ENCODE measurements at regions not wholly inside any gene's neighbourhood (a gene's known extent, or its start where the extent isn't known, plus 50 kb on each side); places are given as distances from the start of the nearest gene placed in this dataset.

DNA sequence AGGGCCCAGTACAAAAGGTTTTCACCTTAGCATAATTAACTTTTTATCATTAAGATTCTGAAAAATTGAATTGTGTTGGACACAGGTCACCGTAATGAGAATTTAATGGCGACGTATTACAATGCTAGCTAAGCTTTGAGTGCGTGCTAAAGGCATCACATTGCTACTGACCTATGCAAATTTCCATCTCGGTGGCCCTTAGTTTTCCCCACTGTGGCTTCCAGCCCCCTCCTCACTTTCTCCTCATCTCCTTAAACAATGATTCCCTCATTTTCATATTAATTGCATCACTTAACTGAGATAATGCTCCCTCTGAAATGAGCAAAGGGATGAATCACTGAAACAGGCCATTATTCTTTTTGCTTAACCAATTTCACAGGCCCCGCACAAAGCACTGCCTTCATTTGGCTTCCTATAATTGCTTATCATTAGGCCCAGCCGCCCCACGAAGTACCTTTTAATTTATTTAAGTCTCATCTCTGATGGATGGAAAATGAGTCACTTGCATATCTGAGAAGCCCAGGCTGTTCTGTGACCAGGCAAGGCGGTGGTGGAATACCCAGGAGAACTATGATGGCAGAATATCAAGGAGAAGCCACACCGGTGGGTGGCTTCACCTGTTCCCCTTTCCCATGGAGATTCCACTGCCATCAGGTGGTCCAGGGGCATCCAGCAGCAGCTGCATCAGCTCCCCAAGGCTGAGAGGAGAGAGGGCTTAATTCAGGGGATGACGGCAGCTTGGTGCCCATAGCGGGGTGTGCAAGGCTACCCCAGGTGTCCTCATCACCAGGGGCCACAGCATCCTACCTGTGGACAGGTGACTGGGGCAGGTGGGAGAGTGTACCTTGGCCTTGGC lies 223.8 kb upstream of the BOD1L1 start:
- no peak for DNase-seq

DNA sequence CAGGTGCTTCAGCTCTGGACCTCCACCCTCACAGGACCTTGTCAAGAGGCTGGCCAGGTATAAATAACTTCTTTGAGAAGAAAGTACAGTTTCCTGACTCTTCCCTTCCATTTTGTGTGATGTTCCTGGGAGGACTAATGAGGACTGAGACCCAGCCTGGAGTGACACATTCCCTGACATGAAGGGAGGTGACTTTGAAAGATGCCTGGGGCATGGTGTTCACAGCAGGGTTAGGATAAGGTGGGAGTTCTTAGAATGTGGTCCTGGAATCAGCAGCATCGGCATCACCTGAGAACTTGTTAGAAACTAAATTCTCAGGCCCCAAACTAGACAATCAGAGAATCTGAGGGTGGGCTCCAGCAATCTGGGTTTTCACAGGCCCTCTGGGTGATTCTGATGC lies 224.9 kb upstream of the BOD1L1 start:
- DNase-seq, result no peak

DNA sequence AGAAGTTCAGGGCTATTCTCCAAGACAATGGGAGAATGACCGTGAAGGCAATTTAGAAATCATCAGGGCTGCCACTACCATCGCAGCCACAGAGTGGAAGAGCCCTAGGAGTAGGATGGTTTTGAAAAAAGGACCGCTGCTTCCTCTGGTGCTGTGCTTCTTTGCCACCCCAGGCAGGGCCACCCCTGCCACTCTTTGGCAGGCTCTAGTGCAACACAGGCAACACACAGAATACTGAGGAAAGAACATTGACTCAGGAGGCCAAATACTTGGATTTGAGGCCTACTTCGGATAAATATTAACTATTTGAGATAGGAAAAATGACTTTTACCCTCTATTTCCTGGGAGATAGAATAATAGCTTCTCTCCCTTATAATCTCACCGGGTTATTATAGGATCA lies 228.9 kb upstream of the BOD1L1 start:
- no peak for DNase-seq

DNA sequence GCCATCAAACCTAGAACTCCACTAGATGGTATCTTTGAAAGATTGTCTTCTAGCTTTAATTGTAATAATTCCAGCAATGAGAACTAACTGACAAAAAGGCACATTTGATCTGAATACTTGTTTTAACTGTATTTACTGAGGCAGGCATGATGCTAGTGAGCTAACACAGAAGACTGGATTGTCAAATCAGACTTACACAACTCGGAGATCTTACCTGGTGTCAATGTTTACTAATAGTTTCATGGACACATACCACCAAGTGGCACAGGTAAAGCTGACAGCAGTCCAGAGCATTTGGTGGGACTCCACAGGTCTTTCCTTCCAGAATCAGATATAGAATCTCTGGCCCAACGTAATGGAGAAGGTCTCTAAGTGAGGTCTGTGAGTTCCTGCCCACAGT lies 229.9 kb upstream of the BOD1L1 start:
- no peak for DNase-seq

DNA sequence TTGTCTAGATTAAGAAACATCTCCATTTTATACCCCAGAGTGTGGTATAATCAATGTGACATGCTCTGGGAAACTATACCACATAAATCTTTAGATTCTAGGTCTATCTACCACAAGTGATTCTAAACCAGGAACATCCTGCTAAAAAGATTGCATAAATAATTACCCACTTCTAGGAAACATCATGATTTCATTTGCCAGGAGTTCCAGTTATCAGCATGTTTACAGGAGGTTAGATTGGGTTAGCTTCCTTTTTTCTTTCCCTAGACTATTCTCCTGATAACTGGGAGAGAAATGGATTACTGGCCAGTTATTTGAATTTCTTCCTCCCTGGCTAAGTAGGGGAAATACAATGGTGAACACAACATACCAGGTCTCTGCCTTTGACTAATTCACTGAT lies 230.3 kb upstream of the BOD1L1 start:
- no peak for DNase-seq

DNA sequence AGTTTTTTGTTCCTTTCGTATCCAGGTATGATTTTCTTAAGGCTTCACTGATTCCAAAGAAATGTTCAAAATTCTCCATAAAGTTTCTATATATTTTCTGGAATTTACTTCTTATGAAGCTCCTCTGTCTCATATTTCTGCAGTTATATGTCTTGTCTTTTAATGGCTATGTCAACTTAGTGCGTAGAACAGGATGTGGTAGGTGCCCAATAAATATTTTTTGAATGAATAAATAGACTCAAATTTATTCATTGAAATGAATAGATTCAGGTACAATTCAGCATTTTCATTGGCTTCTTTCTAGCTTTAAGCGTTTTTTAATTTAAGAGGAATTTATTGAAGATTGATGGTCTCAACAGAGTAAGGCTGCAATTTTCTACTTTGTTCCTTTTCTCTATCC lies 231.9 kb upstream of the BOD1L1 start:
- no peak for DNase-seq

DNA sequence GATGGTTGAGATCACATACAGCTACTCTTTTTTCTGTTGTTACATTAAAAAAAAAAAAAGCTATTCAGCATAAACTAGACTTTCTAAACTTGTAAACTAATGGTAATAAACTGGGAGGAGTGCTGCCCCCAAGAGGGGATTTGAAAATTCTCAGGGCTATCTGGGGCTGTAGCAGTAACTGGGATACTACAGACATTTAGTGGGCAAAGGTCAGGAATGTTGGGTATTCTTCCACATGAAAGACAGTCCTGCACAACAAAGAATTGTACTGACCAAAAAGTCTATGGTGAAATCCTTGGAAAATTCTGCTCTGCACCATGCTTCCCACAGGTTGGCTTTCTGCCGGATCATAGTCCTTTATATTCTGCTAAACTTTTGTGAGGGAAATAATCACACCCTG lies 232.6 kb upstream of the BOD1L1 start:
- DNase-seq, result no peak

DNA sequence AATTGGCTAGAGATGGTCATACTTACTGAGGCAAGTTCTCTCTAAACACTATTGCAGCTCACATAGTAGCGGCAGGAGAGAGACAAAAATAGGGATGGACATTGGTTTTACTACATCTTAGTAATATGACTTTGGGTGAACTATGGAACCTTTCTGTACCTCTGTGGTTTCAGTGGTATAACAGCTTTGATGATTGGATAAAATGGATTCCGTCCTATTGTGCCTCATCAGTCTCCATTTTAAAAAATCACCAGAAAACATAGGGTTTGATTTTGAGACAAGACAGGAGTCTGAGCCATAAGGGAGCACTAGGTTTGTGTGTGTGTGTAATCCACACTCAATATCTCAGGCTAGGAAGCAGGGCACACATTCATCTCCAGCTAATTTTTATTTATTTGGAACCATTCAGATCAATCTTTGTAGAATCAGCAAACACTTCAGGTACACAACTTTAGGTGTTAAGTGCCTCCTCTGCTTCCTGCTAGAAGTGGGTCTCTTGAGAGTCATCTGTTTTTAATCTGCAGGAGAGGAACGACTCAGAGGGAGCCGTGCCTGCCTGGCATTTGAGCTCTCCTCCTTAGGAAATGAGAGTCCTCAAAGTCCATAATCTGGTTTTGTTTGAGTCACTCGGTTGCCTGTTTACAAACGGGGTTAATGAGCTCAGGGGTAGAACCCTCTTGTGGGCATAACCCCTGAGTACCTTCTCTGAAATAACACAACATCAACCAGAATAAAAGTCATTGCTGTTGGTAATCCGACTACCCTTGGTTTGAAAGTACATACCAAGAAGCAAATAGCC lies 238.5 kb upstream of the BOD1L1 start:
- no peak for DNase-seq

DNA sequence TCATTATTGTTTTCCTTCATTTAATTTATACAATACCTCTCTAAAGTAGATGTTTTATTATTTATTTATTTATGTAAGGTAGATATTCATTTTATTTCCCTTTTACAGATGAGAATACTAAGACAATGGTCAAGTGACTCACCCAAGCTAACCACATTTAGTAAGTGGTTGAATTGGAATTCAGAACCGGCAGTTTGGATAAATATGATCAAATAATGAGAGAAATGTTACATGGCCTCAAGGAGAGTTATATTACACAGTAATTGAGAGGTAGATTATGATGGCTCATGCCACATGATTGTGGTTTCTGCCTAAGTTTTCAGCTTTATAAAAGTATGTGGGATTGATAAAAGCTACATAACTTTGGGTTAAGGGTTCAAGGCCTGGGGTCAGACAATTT lies 239.4 kb upstream of the BOD1L1 start:
- DNase-seq, result no peak

DNA sequence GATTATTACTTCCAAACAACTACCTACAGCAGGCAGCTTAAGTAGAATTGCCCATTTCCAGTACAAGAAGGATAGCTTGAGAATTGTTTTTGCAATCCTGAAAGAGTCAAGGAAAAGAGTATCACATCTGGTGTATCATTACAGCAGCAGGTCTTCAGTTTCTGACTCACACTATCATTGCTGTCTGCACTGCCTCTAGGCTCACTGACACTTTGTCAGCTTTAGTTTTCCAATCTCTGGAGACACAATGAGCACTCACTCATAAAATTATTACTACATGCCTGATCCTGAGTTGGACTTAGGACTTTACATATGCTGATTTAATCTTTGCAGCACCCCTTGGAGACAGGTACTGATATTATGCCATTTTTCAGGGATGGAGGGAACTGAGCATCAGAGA lies 244.6 kb upstream of the BOD1L1 start:
- DNase-seq, result no peak

DNA sequence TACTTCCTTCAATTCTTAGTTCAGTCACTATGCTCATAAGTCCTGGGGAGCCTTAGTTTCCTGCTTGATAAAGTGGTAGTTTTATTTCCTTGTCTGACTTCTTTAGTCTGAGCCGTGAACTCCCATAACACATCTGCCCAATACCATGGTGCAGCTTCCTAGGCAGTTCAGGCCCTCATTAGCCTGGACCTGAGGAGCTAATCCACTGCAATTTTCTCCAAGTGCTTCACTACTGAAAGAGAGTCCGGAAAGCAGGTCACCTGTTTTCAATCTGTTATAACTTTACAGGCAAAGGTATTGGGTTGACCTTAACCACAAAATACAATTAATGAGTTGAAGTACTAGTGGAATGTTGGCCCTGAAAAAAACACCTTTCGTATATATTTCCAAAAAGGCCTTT lies 245.4 kb upstream of the BOD1L1 start:
- no peak for DNase-seq

DNA sequence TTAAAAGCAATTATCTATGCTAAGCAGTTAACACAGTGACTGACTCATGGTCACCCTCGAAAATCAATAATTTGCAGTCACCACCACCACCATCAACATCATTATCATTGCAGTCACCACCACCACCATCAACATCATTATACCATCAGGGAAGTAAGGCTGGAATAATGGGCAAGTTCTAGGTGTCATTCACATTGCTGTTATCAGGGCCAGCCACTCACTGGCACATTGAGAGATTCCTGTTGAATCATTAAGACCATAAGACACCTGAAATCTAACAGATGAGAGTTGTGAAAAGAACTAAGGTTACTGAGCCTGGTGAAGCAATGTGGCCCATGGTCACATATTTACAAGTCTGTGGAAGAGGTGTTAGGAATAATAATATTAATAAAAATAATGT lies 247.7 kb upstream of the BOD1L1 start:
- no peak for DNase-seq

DNA sequence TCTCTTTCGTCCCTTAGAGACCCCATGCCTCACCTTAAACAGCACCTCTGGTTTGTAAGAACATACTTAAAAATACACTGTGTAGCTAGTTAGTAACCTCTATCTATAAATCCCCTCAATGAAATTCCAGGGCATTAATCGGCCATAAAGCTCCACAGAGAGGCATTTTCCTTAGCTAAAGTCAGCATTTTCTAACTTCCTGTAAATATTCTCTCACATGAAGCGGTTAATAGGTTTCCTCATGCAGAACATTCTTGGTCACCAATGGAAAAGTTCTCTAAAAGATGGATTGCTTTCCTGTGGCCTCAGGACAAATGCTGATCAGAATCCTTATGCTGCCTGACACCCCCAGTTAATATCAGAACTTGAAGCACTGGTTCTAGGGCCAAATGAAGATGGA lies 248.6 kb upstream of the BOD1L1 start:
- DNase-seq, result no peak

DNA sequence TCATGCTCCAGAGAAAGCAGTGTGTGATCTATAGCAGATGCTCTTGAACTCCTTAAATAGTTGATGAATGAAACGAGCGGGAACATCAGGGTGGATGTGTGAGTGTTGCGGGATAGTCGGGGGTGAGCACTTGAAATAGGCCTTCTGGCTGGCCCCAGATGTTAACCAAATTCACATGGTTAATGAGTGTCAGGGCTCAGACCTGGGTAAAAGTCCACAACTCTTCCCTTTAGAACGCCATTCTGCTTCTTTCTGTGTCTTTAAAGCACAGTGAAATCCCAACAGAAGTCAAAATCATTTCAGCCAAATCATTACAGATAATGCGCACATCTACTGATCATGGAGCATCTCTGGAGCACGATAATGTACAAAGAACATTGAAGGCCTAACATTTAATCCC lies 249.4 kb upstream of the BOD1L1 start:
- no peak for DNase-seq

DNA sequence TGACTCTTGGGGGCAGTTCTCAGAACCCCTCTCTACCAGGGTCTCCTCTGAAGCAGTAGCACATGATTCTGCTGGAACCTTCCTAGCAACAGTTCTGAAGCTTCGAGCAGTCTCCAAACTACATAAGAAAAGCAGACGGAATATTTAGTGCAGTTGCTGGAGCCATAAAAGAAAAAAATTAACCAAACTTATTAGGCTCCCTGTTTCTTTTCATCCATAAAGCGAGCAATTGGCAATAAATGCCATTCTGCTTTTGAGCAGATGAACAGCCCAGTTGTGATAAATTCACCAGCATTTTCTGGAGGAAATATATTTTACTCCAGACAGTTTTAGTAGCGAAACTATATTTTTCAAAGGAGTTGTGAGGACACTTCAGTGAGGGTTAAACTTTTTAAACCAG lies 250.1 kb upstream of the BOD1L1 start:
- DNase-seq, result no peak

DNA sequence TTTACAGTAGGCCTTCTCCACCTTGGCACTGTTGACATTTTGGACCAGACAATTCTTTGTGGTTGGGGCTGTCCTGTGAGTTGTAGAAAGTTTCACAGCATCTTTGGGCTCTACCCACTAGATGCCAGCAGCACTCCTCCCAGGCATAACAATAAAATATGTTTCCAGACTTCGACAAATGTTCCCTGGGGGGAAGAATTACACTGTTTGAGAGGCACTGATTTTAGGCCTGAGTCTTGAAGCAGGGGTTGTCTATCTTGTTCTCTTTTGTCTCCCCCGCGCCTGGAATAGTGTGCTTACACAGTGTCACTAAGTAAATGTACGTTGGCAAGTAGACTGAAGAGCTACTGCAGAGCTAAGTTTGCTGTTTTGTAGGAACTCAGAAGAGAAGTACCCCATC lies 254.4 kb upstream of the BOD1L1 start:
- DNase-seq, result no peak

DNA sequence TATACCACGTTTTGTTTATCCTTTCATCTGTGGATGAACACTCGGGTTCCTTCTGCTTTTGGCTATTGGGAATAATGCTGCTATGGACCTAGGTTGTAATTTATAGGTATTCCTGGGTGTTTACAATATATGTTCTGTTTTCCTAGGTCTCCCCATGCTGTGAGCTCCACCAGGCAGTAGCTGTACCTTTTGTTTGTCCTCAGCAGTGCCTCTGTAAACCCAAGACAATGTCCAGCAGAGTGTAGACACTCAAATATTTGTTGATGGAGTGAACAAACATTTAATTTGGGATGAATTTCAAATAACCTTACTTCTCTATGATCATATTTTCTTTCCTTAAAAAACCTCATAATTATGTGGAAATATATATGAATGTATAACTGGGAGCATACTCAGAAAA lies 259.5 kb upstream of the BOD1L1 start:
- DNase-seq, result no peak

DNA sequence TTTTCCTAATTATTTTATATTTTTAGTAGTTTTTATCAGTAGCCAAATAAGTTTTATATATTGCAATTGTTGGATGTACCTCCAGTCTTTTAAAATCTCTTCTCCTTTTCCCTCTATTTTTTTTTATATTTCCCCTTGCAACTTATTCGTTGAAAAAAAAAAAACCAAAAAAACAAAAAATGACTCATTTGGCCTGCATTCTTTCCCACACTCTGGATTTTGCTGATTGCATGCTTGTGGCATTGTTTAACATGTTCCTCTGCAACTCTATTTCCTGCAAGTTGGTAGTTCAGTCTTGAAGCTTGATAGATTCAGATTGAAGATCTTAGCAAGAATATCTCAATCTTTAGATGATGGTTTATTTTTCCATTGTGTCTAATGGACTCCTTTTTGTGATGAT lies 260.6 kb upstream of the BOD1L1 start:
- no peak for DNase-seq

DNA sequence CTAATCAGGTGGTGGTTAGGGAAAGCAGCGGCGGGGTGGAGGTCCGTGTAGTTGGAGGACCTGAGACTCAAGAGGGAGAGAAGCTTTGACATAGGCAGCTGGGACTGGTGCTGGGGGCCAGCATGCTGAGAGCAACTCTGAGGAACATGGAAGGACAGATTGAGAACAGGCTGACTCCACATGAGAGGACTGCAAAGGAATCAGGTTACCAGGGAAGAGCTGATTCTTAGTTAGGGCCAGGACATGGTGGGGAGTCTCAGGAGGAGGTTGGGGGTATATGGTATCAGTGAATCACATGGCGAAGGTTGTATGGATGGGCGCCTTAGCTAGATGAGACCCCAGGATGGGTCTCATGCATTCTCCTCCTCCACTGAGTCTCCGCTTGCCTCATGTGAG lies 264.0 kb upstream of the BOD1L1 start:
- no peak for DNase-seq

DNA sequence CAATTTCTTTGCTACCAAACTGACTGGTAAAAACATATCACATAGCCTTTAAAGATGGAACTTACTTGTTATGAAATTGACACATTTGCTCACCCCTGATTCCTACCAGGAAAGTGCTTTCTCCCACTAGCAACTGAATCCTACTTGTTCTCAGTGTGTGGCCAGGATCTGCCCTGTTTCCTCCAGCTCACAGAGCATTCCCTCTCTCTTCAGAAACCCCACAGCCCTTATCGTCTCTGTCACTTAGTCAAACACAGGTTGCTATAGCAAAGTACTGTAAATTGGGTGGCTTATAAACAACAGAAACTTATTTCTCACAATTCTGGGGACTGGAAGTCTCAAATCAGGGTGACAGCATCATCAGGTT lies 265.2 kb upstream of the BOD1L1 start:
- DNase-seq, result no peak

DNA sequence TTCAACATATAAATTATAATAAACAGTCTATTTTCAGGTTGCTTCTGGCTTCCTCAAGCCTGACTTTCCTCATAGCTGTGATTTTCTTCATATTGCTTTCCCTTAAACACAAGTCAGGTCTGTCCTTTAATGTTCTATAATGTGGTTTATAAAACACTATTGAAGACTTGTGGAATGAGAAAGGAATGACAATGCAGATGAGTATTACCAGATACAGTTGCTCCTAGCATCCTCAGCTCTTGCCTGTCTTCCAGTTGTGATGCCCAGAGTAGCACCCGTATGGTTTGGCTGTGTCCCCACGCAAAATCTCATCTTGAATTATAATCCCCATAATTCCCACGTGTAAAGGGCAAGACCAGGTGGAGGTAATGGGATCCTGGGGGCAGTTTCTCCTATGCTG lies 265.7 kb upstream of the BOD1L1 start:
- DNase-seq, result no peak

DNA sequence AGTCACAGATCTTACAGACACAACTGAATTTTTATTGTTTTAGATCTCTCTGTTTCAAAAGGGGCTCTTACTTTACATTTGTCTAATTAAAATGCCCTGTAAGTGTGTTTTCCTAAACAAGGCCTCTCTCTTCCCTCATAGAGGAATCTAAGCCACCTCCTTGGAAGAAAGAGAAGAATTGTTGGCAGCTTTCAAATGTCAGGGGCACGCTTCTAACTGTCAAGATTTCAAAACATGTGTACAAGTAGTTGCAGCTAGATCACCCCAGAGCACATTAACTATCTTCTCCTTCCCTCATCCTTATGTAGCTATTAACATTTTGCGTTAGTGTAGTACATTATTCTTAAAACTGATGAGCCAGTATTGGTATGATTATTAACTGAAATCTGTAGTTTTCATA lies 266.5 kb upstream of the BOD1L1 start:
- DNase-seq, result no peak

DNA sequence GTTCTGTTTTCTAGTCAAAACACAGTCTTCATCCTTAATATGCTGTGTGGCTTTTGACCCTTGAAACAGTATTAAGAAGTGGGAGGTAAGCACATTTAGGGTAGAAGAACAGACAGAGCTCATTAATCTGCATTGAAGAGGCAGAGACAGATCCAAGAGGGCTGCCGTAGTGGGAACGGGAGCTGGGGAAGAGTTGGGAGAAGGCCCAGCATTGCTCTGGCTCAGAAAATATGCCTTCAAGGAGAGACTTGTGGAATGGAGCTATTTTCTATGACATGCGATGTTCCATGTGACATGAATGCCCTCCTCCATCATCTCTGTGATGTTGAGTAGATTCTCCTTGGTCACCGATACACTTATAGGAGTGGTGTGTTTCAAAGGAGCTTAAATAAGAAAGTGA lies 273.3 kb upstream of the BOD1L1 start:
- DNase-seq, result no peak

DNA sequence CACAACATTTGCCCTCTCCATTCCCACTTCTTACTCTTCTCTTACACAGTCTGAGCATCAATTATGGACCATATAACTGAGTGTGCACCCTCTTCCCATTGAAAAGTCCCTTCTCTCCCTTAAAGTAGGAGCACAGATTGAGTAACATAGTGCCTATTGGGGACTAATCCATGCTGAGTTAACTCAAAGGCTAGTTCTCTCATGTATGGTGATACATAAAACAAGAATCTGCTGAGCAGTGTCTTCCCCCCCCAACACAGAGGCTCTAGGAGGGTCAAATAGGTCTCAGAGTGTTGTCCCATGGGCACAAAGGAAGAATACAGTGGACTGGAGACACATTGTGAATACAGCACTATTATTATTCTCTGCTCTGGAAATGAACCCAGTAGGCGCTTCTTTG lies 274.6 kb upstream of the BOD1L1 start:
- no peak for DNase-seq

DNA sequence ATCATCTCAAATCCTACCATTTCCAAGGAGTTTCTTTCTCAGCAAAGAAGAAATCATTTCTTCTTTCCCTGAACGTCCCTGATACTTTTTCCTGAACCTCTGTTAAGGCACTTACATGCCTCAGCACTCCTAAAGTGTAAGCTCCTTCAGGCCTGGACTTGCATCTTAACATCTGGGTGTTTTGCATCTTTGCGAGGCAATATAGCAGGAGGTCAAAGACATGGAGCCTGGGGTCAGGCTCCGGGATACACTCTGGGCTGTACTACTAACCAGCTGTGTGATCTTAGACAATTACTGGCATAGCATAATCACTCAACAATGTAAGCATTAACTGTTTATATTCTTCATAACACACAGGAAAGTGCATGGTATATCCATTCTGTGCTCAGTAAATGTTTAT lies 275.5 kb upstream of the BOD1L1 start:
- no peak for DNase-seq

All from activated effector memory CD4-positive, alpha-beta T cell treated with Interleukin-2 at 50 U/mL for 16 hours (primary cell).